Esophagus squamous epithelium (tissue), 4 donors: ENCODE measurements at regions not wholly inside any gene's neighbourhood (a gene's known extent, or its start where the extent isn't known, plus 50 kb on each side); places are given as distances from the start of the nearest gene placed in this dataset.

Experiments
- CTCF ChIP-seq, 6 experiments: fragments of 450-650 bp in 4 of 6; fragments of 200-600 bp in 2 of 6; sonication (generic) in 2 of 6; IDR thresholded peaks; one replicate each; pipeline ENCODE4 v1.5.1; 2016 to 2019; ENCODE audit warnings: antibody characterized with exemption in 6 of 6, mild to moderate bottlenecking in 4 of 6, moderate library complexity in 4 of 6
- POLR2A ChIP-seq, 4 donors: fragments of 450-650 bp; IDR thresholded peaks; one replicate each; pipeline ENCODE4 v1.6.1; 2017; ENCODE audit warnings: antibody characterized with exemption in 4 of 4, mild to moderate bottlenecking in 4 of 4, moderate library complexity in 3 of 4

- TF ChIP-seq CTCF (IDR thresholded peaks at IDR 0.05) (no peak), POLR2A (IDR thresholded peaks at IDR 0.05) (no peak)
Measured at GRCh38 chr3:161884830-161885229, 388.2 kb downstream of the OTOL1 start.
